Activated CD8-positive, alpha-beta memory T cell treated with anti-CD3 and anti-CD28 coated beads, Interleukin-2, amount 50 U/mL, for 48 hours (primary cell): ENCODE measurements at regions not wholly inside any gene's neighbourhood (a gene's known extent, or its start where the extent isn't known, plus 50 kb on each side); places are given as distances from the start of the nearest gene placed in this dataset.

ENCODE experiments used
- DNase-seq: peaks from one replicate; pipeline ENCODE4 v3.0.0-alpha.2; 2020

- no peak for DNase-seq
Measured at GRCh38 chr6:41404182-41404845, 68.9 kb downstream of the NCR2 start.

GRCh38 chr6:41405941-41406727, 70.7 kb downstream of the NCR2 start:
- DNase-seq = no peak

GRCh38 chr6:41406728-41407489, 71.5 kb downstream of the NCR2 start:
- DNase-seq = no peak

- no peak for DNase-seq
Measured at GRCh38 chr6:41408576-41408975, 73.2 kb downstream of the NCR2 start.

GRCh38 chr6:41408982-41409381, 73.6 kb downstream of the NCR2 start:
- no peak for DNase-seq

- no peak for DNase-seq
Measured at GRCh38 chr6:41409489-41409888, 74.1 kb downstream of the NCR2 start.

- DNase-seq = no peak
Measured at GRCh38 chr6:41411961-41412360, 76.6 kb downstream of the NCR2 start.

- no peak for DNase-seq
Measured at GRCh38 chr6:41413250-41413649, 77.8 kb downstream of the NCR2 start.

- no peak for DNase-seq
Measured at GRCh38 chr6:41416501-41416837, 81.1 kb downstream of the NCR2 start.

GRCh38 chr6:41418741-41419140, 83.3 kb downstream of the NCR2 start:
- DNase-seq = no peak

GRCh38 chr6:41419385-41419784, 84.0 kb downstream of the NCR2 start:
- DNase-seq = no peak

- DNase-seq = no peak
Measured at GRCh38 chr6:41420186-41420585, 84.8 kb downstream of the NCR2 start.

- no peak for DNase-seq
Measured at GRCh38 chr6:41422161-41422560, 86.8 kb downstream of the NCR2 start.

- DNase-seq = no peak
Measured at GRCh38 chr6:41423002-41423401, 87.6 kb downstream of the NCR2 start.

- peak; percentile 92 for DNase-seq
Measured at GRCh38 chr6:41424370-41425058, 89.1 kb downstream of the NCR2 start.

- no peak for DNase-seq
Measured at GRCh38 chr6:41425511-41425910, 90.1 kb downstream of the NCR2 start.

GRCh38 chr6:41426438-41426851, 91.0 kb downstream of the NCR2 start:
- DNase-seq = no peak

GRCh38 chr6:41426888-41427641, 91.7 kb downstream of the NCR2 start:
- DNase-seq = no peak

GRCh38 chr6:41427642-41428335, 92.4 kb downstream of the NCR2 start:
- peak; percentile 65 for DNase-seq

- no peak for DNase-seq
Measured at GRCh38 chr6:41428336-41428995, 93.1 kb downstream of the NCR2 start.

- DNase-seq = peak; percentile 69
Measured at GRCh38 chr6:41428996-41429421, 93.6 kb downstream of the NCR2 start.
